ENCODE measurements at regions not wholly inside any gene's neighbourhood (a gene's known extent, or its start where the extent isn't known, plus 50 kb on each side); places are given as distances from the start of the nearest gene placed in this dataset.

- H3K4me3 ChIP-seq (ENCODE audit: low read depth, low read length): no peak overlapping the region
- H3K14ac ChIP-seq (ENCODE audit: low read length): no peak overlapping the region
- H4K91ac ChIP-seq (ENCODE audit: low read depth, low read length): no peak overlapping the region
- no CpG with 5 or more reads among the region's 1 CpG for WGBS (ENCODE audit: extremely low coverage, insufficient coverage, insufficient read length)
- H3K9me3 ChIP-seq (ENCODE audit: insufficient read depth, low read depth, low read length): no peaks in the 10 kb centered on the region
- no peak overlapping the region for H3K23ac ChIP-seq (ENCODE audit: low read length)
- no peak overlapping the region for H2AFZ ChIP-seq (ENCODE audit: insufficient read depth, low read length, poor library complexity)
- H3K79me2 ChIP-seq (ENCODE audit: control insufficient read depth, insufficient read depth, low read length, poor library complexity): no peaks in the 10 kb centered on the region
- H4K12ac ChIP-seq (ENCODE audit: low read depth, low read length): no peak overlapping the region
- no peak overlapping the region for H2BK5ac ChIP-seq (ENCODE audit: low read depth, low read length, poor library complexity)
- H3K27me3 ChIP-seq (ENCODE audit: insufficient read depth, low read length): no peaks in the 10 kb centered on the region
- H2BK12ac ChIP-seq (ENCODE audit: low read length): no peak overlapping the region
- no peak overlapping the region for H2AK5ac ChIP-seq (ENCODE audit: low read length)
- no peak overlapping the region for H3K4me2 ChIP-seq (ENCODE audit: low read length)
- H3K27ac ChIP-seq (ENCODE audit: low read depth, low read length): no peak overlapping the region
- no peaks in the 10 kb centered on the region for H3K36me3 ChIP-seq (ENCODE audit: control insufficient read depth in 1 of 2, insufficient read depth in 2 of 2, low read length in 2 of 2)
- H3K9ac ChIP-seq (ENCODE audit: low read length): no peak overlapping the region
- DNase-seq: no peak
- H3K18ac ChIP-seq (ENCODE audit: low read length): no peak overlapping the region
- no peaks in the 10 kb centered on the region for H3K4me1 ChIP-seq (ENCODE audit: control insufficient read depth in 1 of 2, insufficient read depth in 2 of 2, low read length in 2 of 2)
- H3K4ac ChIP-seq (ENCODE audit: low read depth, low read length): no peak overlapping the region
- no peaks in the 10 kb centered on the region for H3K79me1 ChIP-seq (ENCODE audit: low read length)
- no peak overlapping the region for H2BK120ac ChIP-seq (ENCODE audit: insufficient read depth, low read length, poor library complexity)
- H4K8ac ChIP-seq (ENCODE audit: low read depth, low read length): no peak overlapping the region
Measured at GRCh38 chr4:178632415-178632814, 1190.2 kb upstream of the AGA start.

- H3K18ac ChIP-seq (ENCODE audit: low read length): no peak overlapping the region
- no peaks in the 10 kb centered on the region for H3K4me1 ChIP-seq (ENCODE audit: control insufficient read depth in 1 of 2, insufficient read depth in 2 of 2, low read length in 2 of 2)
- H3K4me3 ChIP-seq (ENCODE audit: low read depth, low read length): no peak overlapping the region
- H2AK5ac ChIP-seq (ENCODE audit: low read length): no peak overlapping the region
- WGBS (ENCODE audit: extremely low coverage, insufficient coverage, insufficient read length): no CpG with 5 or more reads among the region's 1 CpG
- no peak overlapping the region for H2AFZ ChIP-seq (ENCODE audit: insufficient read depth, low read length, poor library complexity)
- no peaks in the 10 kb centered on the region for H3K36me3 ChIP-seq (ENCODE audit: control insufficient read depth in 1 of 2, insufficient read depth in 2 of 2, low read length in 2 of 2)
- H4K8ac ChIP-seq (ENCODE audit: low read depth, low read length): no peak overlapping the region
- no peak overlapping the region for H3K9ac ChIP-seq (ENCODE audit: low read length)
- H2BK12ac ChIP-seq (ENCODE audit: low read length): no peak overlapping the region
- H3K4me2 ChIP-seq (ENCODE audit: low read length): no peak overlapping the region
- no peak overlapping the region for H3K4ac ChIP-seq (ENCODE audit: low read depth, low read length)
- no peak overlapping the region for H3K27ac ChIP-seq (ENCODE audit: low read depth, low read length)
- H4K91ac ChIP-seq (ENCODE audit: low read depth, low read length): no peak overlapping the region
- H4K12ac ChIP-seq (ENCODE audit: low read depth, low read length): no peak overlapping the region
- no peaks in the 10 kb centered on the region for H3K79me2 ChIP-seq (ENCODE audit: control insufficient read depth, insufficient read depth, low read length, poor library complexity)
- no peak overlapping the region for H3K14ac ChIP-seq (ENCODE audit: low read length)
- H2BK5ac ChIP-seq (ENCODE audit: low read depth, low read length, poor library complexity): no peak overlapping the region
- H3K79me1 ChIP-seq (ENCODE audit: low read length): no peaks in the 10 kb centered on the region
- H2BK120ac ChIP-seq (ENCODE audit: insufficient read depth, low read length, poor library complexity): no peak overlapping the region
- no peak for DNase-seq
- no peaks in the 10 kb centered on the region for H3K27me3 ChIP-seq (ENCODE audit: insufficient read depth, low read length)
- no peak overlapping the region for H3K23ac ChIP-seq (ENCODE audit: low read length)
- no peaks in the 10 kb centered on the region for H3K9me3 ChIP-seq (ENCODE audit: insufficient read depth, low read depth, low read length)
Measured at GRCh38 chr4:178633263-178633662, 1191.0 kb upstream of the AGA start.

GRCh38 chr4:178664621-178665020 lies 1222.4 kb upstream of the AGA start:
- H2BK5ac ChIP-seq (ENCODE audit: low read depth, low read length, poor library complexity): no peak overlapping the region
- H2BK12ac ChIP-seq (ENCODE audit: low read length): no peak overlapping the region
- H3K79me1 ChIP-seq (ENCODE audit: low read length): no peaks in the 10 kb centered on the region
- no peak overlapping the region for H3K27ac ChIP-seq (ENCODE audit: low read depth, low read length)
- H4K8ac ChIP-seq (ENCODE audit: low read depth, low read length): no peak overlapping the region
- no peak overlapping the region for H3K23ac ChIP-seq (ENCODE audit: low read length)
- H4K91ac ChIP-seq (ENCODE audit: low read depth, low read length): no peak overlapping the region
- H2AK5ac ChIP-seq (ENCODE audit: low read length): no peak overlapping the region
- H4K12ac ChIP-seq (ENCODE audit: low read depth, low read length): no peak overlapping the region
- H2AFZ ChIP-seq (ENCODE audit: insufficient read depth, low read length, poor library complexity): no peak overlapping the region
- H3K9me3 ChIP-seq (ENCODE audit: insufficient read depth, low read depth, low read length): no peaks in the 10 kb centered on the region
- H3K18ac ChIP-seq (ENCODE audit: low read length): no peak overlapping the region
- no peak overlapping the region for H3K9ac ChIP-seq (ENCODE audit: low read length)
- WGBS (ENCODE audit: extremely low coverage, insufficient coverage, insufficient read length): no CpG with 5 or more reads among the region's 1 CpG
- H3K4me2 ChIP-seq (ENCODE audit: low read length): no peak overlapping the region
- H3K4me1 ChIP-seq (ENCODE audit: control insufficient read depth in 1 of 2, insufficient read depth in 2 of 2, low read length in 2 of 2): no peaks in the 10 kb centered on the region
- H3K79me2 ChIP-seq (ENCODE audit: control insufficient read depth, insufficient read depth, low read length, poor library complexity): no peaks in the 10 kb centered on the region
- no peak overlapping the region for H3K14ac ChIP-seq (ENCODE audit: low read length)
- H3K27me3 ChIP-seq (ENCODE audit: insufficient read depth, low read length): no peaks in the 10 kb centered on the region
- no peak overlapping the region for H3K4me3 ChIP-seq (ENCODE audit: low read depth, low read length)
- no peak overlapping the region for H2BK120ac ChIP-seq (ENCODE audit: insufficient read depth, low read length, poor library complexity)
- DNase-seq: no peak
- no peak overlapping the region for H3K4ac ChIP-seq (ENCODE audit: low read depth, low read length)
- H3K36me3 ChIP-seq (ENCODE audit: control insufficient read depth in 1 of 2, insufficient read depth in 2 of 2, low read length in 2 of 2): no peaks in the 10 kb centered on the region

GRCh38 chr4:178665916-178666315 lies 1223.7 kb upstream of the AGA start:
- no CpG with 5 or more reads among the region's 5 CpGs for WGBS (ENCODE audit: extremely low coverage, insufficient coverage, insufficient read length)
- no peak overlapping the region for H3K4me3 ChIP-seq (ENCODE audit: low read depth, low read length)
- H3K27ac ChIP-seq (ENCODE audit: low read depth, low read length): no peak overlapping the region
- H2AFZ ChIP-seq (ENCODE audit: insufficient read depth, low read length, poor library complexity): no peak overlapping the region
- no peak overlapping the region for H2BK5ac ChIP-seq (ENCODE audit: low read depth, low read length, poor library complexity)
- H3K9ac ChIP-seq (ENCODE audit: low read length): no peak overlapping the region
- no peaks in the 10 kb centered on the region for H3K27me3 ChIP-seq (ENCODE audit: insufficient read depth, low read length)
- H3K79me1 ChIP-seq (ENCODE audit: low read length): no peaks in the 10 kb centered on the region
- no peak overlapping the region for H2BK12ac ChIP-seq (ENCODE audit: low read length)
- H4K12ac ChIP-seq (ENCODE audit: low read depth, low read length): no peak overlapping the region
- H3K9me3 ChIP-seq (ENCODE audit: insufficient read depth, low read depth, low read length): no peaks in the 10 kb centered on the region
- no peak overlapping the region for H3K4me2 ChIP-seq (ENCODE audit: low read length)
- no peak overlapping the region for H3K14ac ChIP-seq (ENCODE audit: low read length)
- H3K18ac ChIP-seq (ENCODE audit: low read length): no peak overlapping the region
- no peak overlapping the region for H3K4ac ChIP-seq (ENCODE audit: low read depth, low read length)
- no peak for DNase-seq
- no peak overlapping the region for H4K91ac ChIP-seq (ENCODE audit: low read depth, low read length)
- H3K23ac ChIP-seq (ENCODE audit: low read length): no peak overlapping the region
- H3K36me3 ChIP-seq (ENCODE audit: control insufficient read depth in 1 of 2, insufficient read depth in 2 of 2, low read length in 2 of 2): no peaks in the 10 kb centered on the region
- no peaks in the 10 kb centered on the region for H3K79me2 ChIP-seq (ENCODE audit: control insufficient read depth, insufficient read depth, low read length, poor library complexity)
- H4K8ac ChIP-seq (ENCODE audit: low read depth, low read length): no peak overlapping the region
- H2BK120ac ChIP-seq (ENCODE audit: insufficient read depth, low read length, poor library complexity): no peak overlapping the region
- H3K4me1 ChIP-seq (ENCODE audit: control insufficient read depth in 1 of 2, insufficient read depth in 2 of 2, low read length in 2 of 2): no peaks in the 10 kb centered on the region
- H2AK5ac ChIP-seq (ENCODE audit: low read length): no peak overlapping the region
